ENCODE measurements at regions not wholly inside any gene's neighbourhood (a gene's known extent, or its start where the extent isn't known, plus 50 kb on each side); places are given as distances from the start of the nearest gene placed in this dataset.

DNA sequence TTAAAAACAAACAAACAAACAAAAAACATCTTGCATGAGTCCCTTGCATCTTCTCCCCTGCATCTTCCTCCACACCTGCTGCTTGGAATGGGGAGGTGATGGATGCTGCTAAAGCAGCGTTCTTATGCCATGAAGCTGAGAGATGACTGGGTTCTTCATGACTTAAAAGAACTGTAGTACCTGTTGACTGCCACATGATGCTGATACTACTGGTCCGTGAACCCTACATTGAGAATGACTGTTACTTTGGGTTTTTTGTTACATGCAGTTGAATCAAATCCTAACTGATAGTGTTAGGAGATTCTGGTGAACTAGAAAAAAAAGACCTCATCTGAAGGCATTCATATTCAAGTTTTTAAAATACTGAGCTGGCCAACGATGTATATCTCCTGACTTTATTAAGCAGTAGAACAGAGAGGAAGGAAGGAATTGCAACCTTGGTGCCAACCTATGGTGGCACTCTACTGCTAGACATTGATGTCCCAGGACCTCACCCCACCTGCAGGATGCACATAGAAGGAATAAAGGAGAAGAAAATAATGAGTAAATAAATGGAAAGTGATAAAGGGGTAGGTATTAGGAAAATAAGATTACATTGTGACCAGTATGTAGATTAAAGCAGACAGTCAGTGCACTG lies 63.2 kb upstream of the SPAG16 start:
- H3K4me3 ChIP-seq (ENCODE audit: low read depth, low read length): no peak overlapping the region
- no peak for TF ChIP-seq CTCF (IDR thresholded peaks at IDR 0.05; ENCODE audit: low read depth, low read length, missing control alignments)
- DNase-seq: no peak
- in situ Hi-C loops (cut with HindIII; ENCODE audit: low pct_ligation_motif_present, low sequenced_read_pairs): no loop called here
- no peaks in the 10 kb centered on the region for H3K27me3 ChIP-seq (replicated peaks)
- peak overlapping the region; percentile 81 for H3K27ac ChIP-seq
- no peaks in the 10 kb centered on the region for H3K36me3 ChIP-seq (replicated peaks)

DNA sequence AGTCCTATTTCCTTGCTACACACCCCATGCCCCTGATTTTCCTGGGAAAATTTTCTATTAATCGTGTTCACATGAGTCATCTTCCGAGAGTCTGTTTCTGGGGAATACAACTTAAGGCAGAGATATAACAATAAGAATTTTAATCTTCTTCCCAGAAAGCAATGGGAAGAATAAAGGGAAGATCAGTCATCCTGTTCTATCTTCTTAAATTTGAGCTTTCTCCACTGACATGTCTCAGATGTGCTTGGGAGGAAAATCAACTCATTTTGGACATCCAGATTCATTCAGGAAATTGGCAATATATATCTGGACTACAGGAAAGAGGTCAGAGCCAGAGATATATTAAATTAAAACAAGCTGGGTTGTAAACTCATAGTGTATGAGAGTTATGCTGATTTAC lies 62.3 kb upstream of the SPAG16 start:
- Histone ChIP-seq H3K36me3 (replicated peaks) (no peaks in the 10 kb centered on the region), H3K27ac (peak overlapping the region; percentile 81), H3K27me3 (replicated peaks) (no peaks in the 10 kb centered on the region), H3K4me3 (ENCODE audit: low read depth, low read length) (peak overlapping the region; percentile 4)
- TF ChIP-seq CTCF (IDR thresholded peaks at IDR 0.05; ENCODE audit: low read depth, low read length, missing control alignments): no peak
- peak; percentile 46 for DNase-seq
- in situ Hi-C loops (cut with HindIII; ENCODE audit: low pct_ligation_motif_present, low sequenced_read_pairs): no loop called here

DNA sequence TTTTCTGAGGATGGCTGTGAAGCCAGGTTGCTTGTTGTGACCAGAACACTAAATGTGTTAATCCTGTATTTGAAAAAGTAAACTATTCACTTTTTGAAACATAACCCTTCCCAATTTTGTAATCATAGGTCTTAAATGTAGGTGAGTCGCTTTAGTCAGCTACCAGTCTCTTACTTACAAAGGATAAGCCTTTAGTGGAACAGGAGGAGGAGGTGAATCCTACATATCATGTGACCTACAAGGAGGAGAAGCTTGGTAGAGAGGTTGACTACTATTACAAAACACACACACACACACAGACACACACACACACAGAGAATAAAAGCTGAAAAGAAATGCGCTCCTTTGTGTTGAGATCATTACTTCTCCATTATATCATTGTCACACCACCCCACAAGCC lies 59.9 kb upstream of the SPAG16 start:
- no peak for TF ChIP-seq CTCF (IDR thresholded peaks at IDR 0.05; ENCODE audit: low read depth, low read length, missing control alignments)
- H3K36me3 ChIP-seq (replicated peaks): no peaks in the 10 kb centered on the region
- peak overlapping the region; percentile 81 for H3K27ac ChIP-seq
- no peaks in the 10 kb centered on the region for H3K27me3 ChIP-seq (replicated peaks)
- no peak for DNase-seq
- H3K4me3 ChIP-seq (ENCODE audit: low read depth, low read length): no peak overlapping the region
- in situ Hi-C loops (cut with HindIII; ENCODE audit: low pct_ligation_motif_present, low sequenced_read_pairs): no loop called here

- Histone ChIP-seq H3K4me3 (ENCODE audit: low read depth, low read length) (no peak overlapping the region), H3K36me3 (replicated peaks) (no peaks in the 10 kb centered on the region), H3K27ac (no peak overlapping the region), H3K27me3 (replicated peaks) (no peaks in the 10 kb centered on the region)
- no peak for TF ChIP-seq CTCF (IDR thresholded peaks at IDR 0.05; ENCODE audit: low read depth, low read length, missing control alignments)
- in situ Hi-C loops (cut with HindIII; ENCODE audit: low pct_ligation_motif_present, low sequenced_read_pairs): no loop called here
- no peak for DNase-seq
Observed at GRCh38 chr2:213225866-213226265, 58.4 kb upstream of the SPAG16 start.

GRCh38 chr2:213227458-213227857 lies 56.8 kb upstream of the SPAG16 start:
- no peak overlapping the region for H3K27ac ChIP-seq
- no peak for TF ChIP-seq CTCF (IDR thresholded peaks at IDR 0.05; ENCODE audit: low read depth, low read length, missing control alignments)
- in situ Hi-C loops (cut with HindIII; ENCODE audit: low pct_ligation_motif_present, low sequenced_read_pairs): no loop called here
- H3K27me3 ChIP-seq (replicated peaks): no peaks in the 10 kb centered on the region
- H3K4me3 ChIP-seq (ENCODE audit: low read depth, low read length): no peak overlapping the region
- DNase-seq: no peak
- no peaks in the 10 kb centered on the region for H3K36me3 ChIP-seq (replicated peaks)

DNA sequence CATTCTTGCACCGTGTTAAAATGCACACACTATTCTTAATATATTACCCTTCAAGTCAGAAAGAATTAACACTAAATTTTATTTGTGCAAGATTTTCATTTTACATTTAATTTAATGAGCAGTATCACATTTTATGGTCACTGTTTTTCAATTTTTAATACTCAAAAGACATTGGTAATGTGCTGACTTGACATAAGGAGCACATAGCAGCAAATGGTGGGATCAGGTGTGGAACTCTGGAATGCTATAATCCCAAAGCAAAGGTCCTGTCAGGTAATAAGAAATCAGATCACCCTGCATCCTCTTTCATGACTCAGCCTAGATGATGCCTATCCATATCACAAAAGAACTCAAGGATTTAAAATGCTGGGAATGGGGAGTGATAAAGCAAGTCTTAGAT lies 55.6 kb upstream of the SPAG16 start:
- no peak overlapping the region for H3K4me3 ChIP-seq (ENCODE audit: low read depth, low read length)
- in situ Hi-C loops (cut with HindIII; ENCODE audit: low pct_ligation_motif_present, low sequenced_read_pairs): no loop called here
- DNase-seq: no peak
- no peaks in the 10 kb centered on the region for H3K27me3 ChIP-seq (replicated peaks)
- TF ChIP-seq CTCF (IDR thresholded peaks at IDR 0.05; ENCODE audit: low read depth, low read length, missing control alignments): no peak
- no peaks in the 10 kb centered on the region for H3K36me3 ChIP-seq (replicated peaks)
- no peak overlapping the region for H3K27ac ChIP-seq
